ENCODE measurements at regions not wholly inside any gene's neighbourhood (a gene's known extent, or its start where the extent isn't known, plus 50 kb on each side); places are given as distances from the start of the nearest gene placed in this dataset.

DNA sequence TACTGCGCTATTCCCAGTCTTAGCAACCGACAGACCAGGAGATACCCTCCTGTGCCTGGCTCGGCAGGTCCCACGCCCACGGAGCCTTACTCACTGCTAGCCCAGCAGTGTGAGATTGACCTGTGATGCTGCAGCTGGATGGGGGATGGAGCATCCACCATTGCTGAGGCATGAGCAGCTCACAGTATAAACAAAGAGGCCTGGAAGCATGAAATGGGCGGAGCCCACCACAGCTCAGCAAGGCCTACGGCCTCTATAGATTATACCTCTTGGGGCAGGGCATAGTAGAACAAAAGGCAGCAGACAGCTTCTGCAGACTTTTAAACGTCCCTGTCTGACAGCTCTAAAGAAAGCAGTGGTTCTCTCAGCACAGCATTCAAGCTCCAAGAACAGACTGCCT is 160.3 kb downstream of the ANXA2 start:
- peaks cover 27% of the 10 kb centered on the region for H3K27me3 ChIP-seq (ENCODE audit: insufficient read depth, low read length)
- no peak overlapping the region for H3K27ac ChIP-seq (ENCODE audit: low read depth, low read length)
- H3K9ac ChIP-seq (ENCODE audit: low read length), result no peak overlapping the region
- DNase-seq (ENCODE audit: low read depth, low spot score), result no peak
- ChIA-PET CTCF (no interaction called here), RAD21 (ENCODE audit: low non-redundant PET in 1 of 2, low total read pairs in 2 of 2, uncharacterized antibody in 2 of 2, unreplicated experiment in 2 of 2) (no interaction called here), POLR2A (no interaction called here)
- H2AFZ ChIP-seq (ENCODE audit: low read depth, low read length, poor library complexity, severe bottlenecking), result no peak overlapping the region
- H3K4me2 ChIP-seq (ENCODE audit: low read length), result no peak overlapping the region
- H3K4me3 ChIP-seq (replicated peaks in 1 of 2; ENCODE audit: low read depth in 1 of 2, low read length in 2 of 2), result no peak overlapping the region
- H3K36me3 ChIP-seq (ENCODE audit: control insufficient read depth in 1 of 2, insufficient read depth in 2 of 2, low read length in 2 of 2), result no peaks in the 10 kb centered on the region
- no peaks in the 10 kb centered on the region for H3K79me2 ChIP-seq (ENCODE audit: insufficient read depth, low read length)
- H3K9me2 ChIP-seq (ENCODE audit: insufficient read depth), result no peaks in the 10 kb centered on the region
- no peak for ATAC-seq
- no TSS peak for BruUV-seq (replicated peaks)
- no peaks in the 10 kb centered on the region for H3K4me1 ChIP-seq (ENCODE audit: control insufficient read depth in 1 of 2, insufficient read depth in 2 of 2, low read length in 2 of 2)
- TF ChIP-seq EGR1 (IDR thresholded peaks at IDR 0.05; ENCODE audit: low read depth) (no peak), EZH2 (IDR thresholded peaks at IDR 0.05) (no peak), YY1 (IDR thresholded peaks at IDR 0.05; ENCODE audit: extremely low read depth, insufficient replicate concordance, low read depth, low read length) (no peak)
- H4K20me1 ChIP-seq (ENCODE audit: insufficient read depth), result no peaks in the 10 kb centered on the region
- H3K9me3 ChIP-seq (ENCODE audit: control insufficient read depth in 1 of 2, insufficient read depth in 1 of 2, low read depth in 1 of 2, low read length in 2 of 2), result no peaks in the 10 kb centered on the region
- intact Hi-C loops (cut with micrococcal nuclease), result no loop called here

DNA sequence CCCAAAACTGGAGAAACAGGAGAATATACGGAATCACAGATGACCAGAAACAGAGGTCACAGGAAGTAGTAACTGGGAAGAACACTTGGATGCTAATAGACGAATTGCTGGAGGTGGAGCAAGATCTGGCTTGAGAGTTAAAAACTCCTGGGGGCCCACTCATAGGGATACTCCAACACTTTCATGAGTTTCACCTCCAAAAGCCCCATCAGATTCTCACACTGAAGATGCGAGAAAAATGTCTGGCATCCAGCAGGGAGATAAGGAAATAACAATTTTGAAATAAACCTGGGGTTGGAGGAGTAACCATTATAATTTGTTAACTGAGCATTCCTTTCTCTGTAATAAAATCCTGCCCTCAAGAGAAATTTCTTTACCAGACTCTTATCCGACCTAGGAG is 154.0 kb downstream of the ANXA2 start:
- H2AFZ ChIP-seq (ENCODE audit: low read depth, low read length, poor library complexity, severe bottlenecking), result no peak overlapping the region
- no peak overlapping the region for H3K9ac ChIP-seq (ENCODE audit: low read length)
- DNase-seq (ENCODE audit: low read depth, low spot score), result no peak
- RAD21 ChIA-PET (ENCODE audit: low non-redundant PET in 1 of 2, low total read pairs in 2 of 2, uncharacterized antibody in 2 of 2, unreplicated experiment in 2 of 2), result no interaction called here
- no peaks in the 10 kb centered on the region for H3K9me3 ChIP-seq (ENCODE audit: control insufficient read depth in 1 of 2, insufficient read depth in 1 of 2, low read depth in 1 of 2, low read length in 2 of 2)
- H3K9me2 ChIP-seq (ENCODE audit: insufficient read depth), result no peaks in the 10 kb centered on the region
- H3K36me3 ChIP-seq (ENCODE audit: control insufficient read depth in 1 of 2, insufficient read depth in 2 of 2, low read length in 2 of 2), result no peaks in the 10 kb centered on the region
- no peaks in the 10 kb centered on the region for H3K4me1 ChIP-seq (ENCODE audit: control insufficient read depth in 1 of 2, insufficient read depth in 2 of 2, low read length in 2 of 2)
- no peaks in the 10 kb centered on the region for H3K79me2 ChIP-seq (ENCODE audit: insufficient read depth, low read length)
- H4K20me1 ChIP-seq (ENCODE audit: insufficient read depth), result no peaks in the 10 kb centered on the region
- POLR2A ChIA-PET, result no interaction called here
- intact Hi-C loops (cut with micrococcal nuclease), result no loop called here
- ATAC-seq, result no peak
- H3K4me2 ChIP-seq (ENCODE audit: low read length), result no peak overlapping the region
- H3K4me3 ChIP-seq (replicated peaks in 1 of 2; ENCODE audit: low read depth in 1 of 2, low read length in 2 of 2), result no peak overlapping the region
- H3K27me3 ChIP-seq (ENCODE audit: insufficient read depth, low read length), result peaks cover 37% of the 10 kb centered on the region
- no peak overlapping the region for H3K27ac ChIP-seq (ENCODE audit: low read depth, low read length)
- CTCF ChIA-PET, result no interaction called here
- no TSS peak for BruUV-seq (replicated peaks)
- TF ChIP-seq JUND (IDR thresholded peaks at IDR 0.05) (no peak), SRF (IDR thresholded peaks at IDR 0.05; ENCODE audit: low read depth) (no peak)

DNA sequence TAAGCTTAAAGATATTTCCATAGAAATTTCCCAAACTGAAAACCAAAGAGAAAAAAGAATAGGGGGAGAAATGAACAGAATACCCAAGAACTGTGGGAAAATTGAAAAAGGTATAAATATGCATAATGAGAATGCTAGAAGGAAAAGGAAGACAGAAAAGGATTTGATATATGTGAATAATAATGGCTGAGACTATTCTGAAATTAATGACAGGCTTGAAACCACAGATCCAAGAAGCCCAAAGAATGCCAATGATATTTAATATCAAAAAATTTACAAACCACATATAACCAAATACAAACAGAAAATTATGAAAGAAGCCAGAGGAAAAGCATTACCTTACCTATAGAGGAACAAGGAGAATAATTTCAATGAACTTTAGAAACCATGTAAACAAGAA is 153.0 kb downstream of the ANXA2 start:
- no peak overlapping the region for H3K4me2 ChIP-seq (ENCODE audit: low read length)
- RAD21 ChIA-PET (ENCODE audit: low non-redundant PET in 1 of 2, low total read pairs in 2 of 2, uncharacterized antibody in 2 of 2, unreplicated experiment in 2 of 2), result no interaction called here
- intact Hi-C loops (cut with micrococcal nuclease), result no loop called here
- no peaks in the 10 kb centered on the region for H3K9me3 ChIP-seq (ENCODE audit: control insufficient read depth in 1 of 2, insufficient read depth in 1 of 2, low read depth in 1 of 2, low read length in 2 of 2)
- no peak for DNase-seq (ENCODE audit: low read depth, low spot score)
- no peak overlapping the region for H2AFZ ChIP-seq (ENCODE audit: low read depth, low read length, poor library complexity, severe bottlenecking)
- TF ChIP-seq POLR2AphosphoS5 (IDR thresholded peaks at IDR 0.05; ENCODE audit: low read depth, low read length) (no peak), CEBPB (IDR thresholded peaks at IDR 0.05; ENCODE audit: low read depth) (no peak), YY1 (IDR thresholded peaks at IDR 0.05; ENCODE audit: extremely low read depth, insufficient replicate concordance, low read depth, low read length) (no peak)
- no TSS peak for BruUV-seq (replicated peaks)
- H3K9ac ChIP-seq (ENCODE audit: low read length), result no peak overlapping the region
- POLR2A ChIA-PET, result no interaction called here
- H3K27ac ChIP-seq (ENCODE audit: low read depth, low read length), result no peak overlapping the region
- no peaks in the 10 kb centered on the region for H4K20me1 ChIP-seq (ENCODE audit: insufficient read depth)
- peaks cover 37% of the 10 kb centered on the region for H3K27me3 ChIP-seq (ENCODE audit: insufficient read depth, low read length)
- H3K4me3 ChIP-seq (replicated peaks in 1 of 2; ENCODE audit: low read depth in 1 of 2, low read length in 2 of 2), result no peak overlapping the region
- H3K4me1 ChIP-seq (ENCODE audit: control insufficient read depth in 1 of 2, insufficient read depth in 2 of 2, low read length in 2 of 2), result no peaks in the 10 kb centered on the region
- no peaks in the 10 kb centered on the region for H3K9me2 ChIP-seq (ENCODE audit: insufficient read depth)
- no peak for ATAC-seq
- no peaks in the 10 kb centered on the region for H3K36me3 ChIP-seq (ENCODE audit: control insufficient read depth in 1 of 2, insufficient read depth in 2 of 2, low read length in 2 of 2)
- CTCF ChIA-PET, result no interaction called here
- no peaks in the 10 kb centered on the region for H3K79me2 ChIP-seq (ENCODE audit: insufficient read depth, low read length)

All from HCT116 (cell line).